Keratinocyte (primary cell): ENCODE measurements at regions not wholly inside any gene's neighbourhood (a gene's known extent, or its start where the extent isn't known, plus 50 kb on each side); places are given as distances from the start of the nearest gene placed in this dataset.

ENCODE experiments used
- DNase-seq: peaks from one replicate; pipeline ENCODE4 v3.0.0-alpha.2; 2011; ENCODE audit warnings: low read depth, missing footprints, low spot score
- FAIRE-seq: peaks from 2 replicates; lab custom pipeline; 2011; peaks lifted over from hg19 to GRCh38; lab: Jason Lieb, UNC
- H2AFZ ChIP-seq: 2 replicates; pipeline ENCODE4 v1.6.0; 2012; ENCODE audit warnings: low read length, control low read depth, inconsistent platforms; ENCODE audit not compliant: control insufficient read depth
- H3K27ac ChIP-seq: 2 replicates; pipeline ENCODE4 v1.5.1; 2011; ENCODE audit warnings: low read length; ENCODE audit not compliant: control insufficient read depth, insufficient read depth
- H3K27me3 ChIP-seq: 3 replicates; pipeline ENCODE4 v1.6.0; 2011; ENCODE audit warnings: low read length; ENCODE audit not compliant: control insufficient read depth, insufficient read depth; ENCODE audit errors: extremely low read depth
- H3K36me3 ChIP-seq, 2 experiments: 2 replicates in 1 of 2; 3 replicates in 1 of 2; pipeline ENCODE4 v1.5.1; 2011; ENCODE audit warnings: low read length in 2 of 2, mild to moderate bottlenecking in 1 of 2; ENCODE audit not compliant: control insufficient read depth in 2 of 2, insufficient read depth in 2 of 2; ENCODE audit errors: extremely low read depth in 1 of 2
- H3K4me1 ChIP-seq: 3 replicates; pipeline ENCODE4 v1.5.1; 2011; ENCODE audit warnings: low read length; ENCODE audit not compliant: control insufficient read depth, insufficient read depth; ENCODE audit errors: extremely low read depth
- H3K4me2 ChIP-seq: 3 replicates; pipeline ENCODE4 v1.6.0; 2011; ENCODE audit warnings: low read depth, low read length; ENCODE audit not compliant: control insufficient read depth, insufficient read depth; ENCODE audit errors: extremely low read depth
- H3K4me3 ChIP-seq, 3 experiments: fragments of 200-600 bp in 1 of 3; sonication (generic) in 1 of 3; 2 replicates in 2 of 3; 3 replicates in 1 of 3; pipeline ENCODE4 v1.5.1; 2011 to 2016; ENCODE audit warnings: low read length in 3 of 3, mild to moderate bottlenecking in 3 of 3, control low read depth in 2 of 3, inconsistent platforms in 1 of 3, low read depth in 1 of 3, mixed read lengths in 1 of 3, mixed run types in 1 of 3, moderate library complexity in 1 of 3; ENCODE audit not compliant: control insufficient read depth in 2 of 3, insufficient read depth in 2 of 3; ENCODE audit errors: extremely low read depth in 1 of 3
- H3K79me2 ChIP-seq: 2 replicates; pipeline ENCODE4 v1.6.0; 2012; ENCODE audit warnings: low read length; ENCODE audit not compliant: control insufficient read depth, insufficient read depth
- H3K9ac ChIP-seq: 3 replicates; pipeline ENCODE4 v1.6.0; 2011; ENCODE audit warnings: low read length; ENCODE audit not compliant: control insufficient read depth, insufficient read depth; ENCODE audit errors: extremely low read depth
- H3K9me1 ChIP-seq: 3 replicates; pipeline ENCODE4 v1.6.0; 2011; ENCODE audit warnings: low read length; ENCODE audit not compliant: control insufficient read depth, insufficient read depth; ENCODE audit errors: extremely low read depth
- H3K9me3 ChIP-seq: 2 replicates; pipeline ENCODE4 v1.5.1; 2012; ENCODE audit warnings: low read depth, low read length; ENCODE audit not compliant: control insufficient read depth
- H4K20me1 ChIP-seq: 3 replicates; pipeline ENCODE4 v1.6.0; 2011; ENCODE audit warnings: low read length; ENCODE audit not compliant: control insufficient read depth, insufficient read depth; ENCODE audit errors: extremely low read depth
- CTCF ChIP-seq, 3 experiments: IDR thresholded peaks in 1 of 3; conservative IDR thresholded peaks in 1 of 3; optimal IDR thresholded peaks in 1 of 3; 2 replicates in 2 of 3; 3 replicates in 1 of 3; pipeline versions ENCODE3 to v1.5.1; 2011; ENCODE audit warnings: low read length in 3 of 3, mild to moderate bottlenecking in 3 of 3, moderate library complexity in 2 of 3, control low read depth in 1 of 3, inconsistent platforms in 1 of 3; ENCODE audit not compliant: insufficient read depth in 2 of 3; ENCODE audit errors: extremely low read depth in 1 of 3
- EZH2 ChIP-seq: IDR thresholded peaks from one replicate; pipeline ENCODE4 v1.6.1; 2012; ENCODE audit warnings: inconsistent platforms, mild to moderate bottlenecking, low read length, moderate library complexity
- dilution Hi-C: fragments of 300-500 bp; cut with MboI; formaldehyde crosslinking; loops from one replicate; pipeline ENCODE4 v1.7.0; 2020; ENCODE audit warnings: low sequenced_read_pairs; ENCODE audit not compliant: extremely low pct_ligation_motif_present

- dilution Hi-C loops: no loop called here
- Histone ChIP-seq H4K20me1 (no peaks in the 10 kb centered on the region), H3K27ac (no peak overlapping the region), H3K27me3 (peaks cover 31% of the 10 kb centered on the region), H3K36me3 (no peaks in the 10 kb centered on the region), H3K79me2 (no peaks in the 10 kb centered on the region), H3K9me1 (no peaks in the 10 kb centered on the region), H3K9me3 (no peaks in the 10 kb centered on the region), H3K4me2 (no peak overlapping the region), H3K4me1 (no peaks in the 10 kb centered on the region), H2AFZ (no peak overlapping the region), H3K9ac (no peak overlapping the region), H3K4me3 (no peak overlapping the region)
- DNase-seq: no peak
- no peak for FAIRE-seq
- TF ChIP-seq CTCF (optimal IDR thresholded peaks at IDR 0.05 in 1 of 3, IDR thresholded peaks at IDR 0.05 in 1 of 3, conservative IDR thresholded peaks at IDR 0.05 in 1 of 3; ENCODE audit: extremely low read depth in 1 of 3, insufficient read depth in 2 of 3, low read length in 3 of 3) (no peak), EZH2 (no peak)
Measured at GRCh38 chr17:77899498-77899897, 59.0 kb upstream of the TNRC6C start.

- no peaks in the 10 kb centered on the region for H3K36me3 ChIP-seq
- no peaks in the 10 kb centered on the region for H3K4me1 ChIP-seq
- no peak overlapping the region for H3K9ac ChIP-seq
- H3K4me2 ChIP-seq: no peak overlapping the region
- peaks cover 35% of the 10 kb centered on the region for H3K27me3 ChIP-seq
- DNase-seq: no peak
- no peak overlapping the region for H2AFZ ChIP-seq
- no peaks in the 10 kb centered on the region for H4K20me1 ChIP-seq
- H3K9me1 ChIP-seq: no peaks in the 10 kb centered on the region
- dilution Hi-C loops: no loop called here
- FAIRE-seq: no peak
- no peak overlapping the region for H3K4me3 ChIP-seq
- no peak overlapping the region for H3K27ac ChIP-seq
- no peaks in the 10 kb centered on the region for H3K79me2 ChIP-seq
- no peaks in the 10 kb centered on the region for H3K9me3 ChIP-seq
- TF ChIP-seq EZH2: no peak
- TF ChIP-seq CTCF (optimal IDR thresholded peaks at IDR 0.05 in 1 of 3, IDR thresholded peaks at IDR 0.05 in 1 of 3, conservative IDR thresholded peaks at IDR 0.05 in 1 of 3; ENCODE audit: extremely low read depth in 1 of 3, insufficient read depth in 2 of 3, low read length in 3 of 3): no peak
Measured at GRCh38 chr17:77901481-77901880, 57.0 kb upstream of the TNRC6C start.
